C4-2B (cell line): ENCODE measurements at regions not wholly inside any gene's neighbourhood (a gene's known extent, or its start where the extent isn't known, plus 50 kb on each side); places are given as distances from the start of the nearest gene placed in this dataset.

Experiments used
- ZFX ChIP-seq: fragments of 450-650 bp; IDR thresholded peaks from 2 replicates; pipeline ENCODE4 v1.6.1; 2017
- TF ChIP-seq, protein P1 (sequence below): fragments of 450-650 bp; conservative IDR thresholded peaks from 2 replicates; pipeline ENCODE4 v1.5.1; 2017; ENCODE audit warnings: mild to moderate bottlenecking

- TF ChIP-seq, protein P1, sequence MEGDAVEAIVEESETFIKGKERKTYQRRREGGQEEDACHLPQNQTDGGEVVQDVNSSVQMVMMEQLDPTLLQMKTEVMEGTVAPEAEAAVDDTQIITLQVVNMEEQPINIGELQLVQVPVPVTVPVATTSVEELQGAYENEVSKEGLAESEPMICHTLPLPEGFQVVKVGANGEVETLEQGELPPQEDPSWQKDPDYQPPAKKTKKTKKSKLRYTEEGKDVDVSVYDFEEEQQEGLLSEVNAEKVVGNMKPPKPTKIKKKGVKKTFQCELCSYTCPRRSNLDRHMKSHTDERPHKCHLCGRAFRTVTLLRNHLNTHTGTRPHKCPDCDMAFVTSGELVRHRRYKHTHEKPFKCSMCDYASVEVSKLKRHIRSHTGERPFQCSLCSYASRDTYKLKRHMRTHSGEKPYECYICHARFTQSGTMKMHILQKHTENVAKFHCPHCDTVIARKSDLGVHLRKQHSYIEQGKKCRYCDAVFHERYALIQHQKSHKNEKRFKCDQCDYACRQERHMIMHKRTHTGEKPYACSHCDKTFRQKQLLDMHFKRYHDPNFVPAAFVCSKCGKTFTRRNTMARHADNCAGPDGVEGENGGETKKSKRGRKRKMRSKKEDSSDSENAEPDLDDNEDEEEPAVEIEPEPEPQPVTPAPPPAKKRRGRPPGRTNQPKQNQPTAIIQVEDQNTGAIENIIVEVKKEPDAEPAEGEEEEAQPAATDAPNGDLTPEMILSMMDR, result no peak
- TF ChIP-seq ZFX, result no peak
Measured at GRCh38 chr10:8224591-8224990, 170.1 kb downstream of the GATA3 start.
